ENCODE measurements at regions not wholly inside any gene's neighbourhood (a gene's known extent, or its start where the extent isn't known, plus 50 kb on each side); places are given as distances from the start of the nearest gene placed in this dataset.

- TF ChIP-seq TAF1 (IDR thresholded peaks at IDR 0.05; ENCODE audit: borderline replicate concordance, insufficient read depth, low read length) (no peak), POLR2AphosphoS5 (IDR thresholded peaks at IDR 0.05; ENCODE audit: low read depth, low read length) (no peak), SIN3A (IDR thresholded peaks at IDR 0.05; ENCODE audit: borderline replicate concordance, insufficient read depth, low read length) (no peak), FOXP2 (optimal IDR thresholded peaks at IDR 0.05; ENCODE audit: borderline replicate concordance, extremely low read depth, extremely low read length, insufficient read depth) (no peak)
- TF ChIP-seq, protein P1, sequence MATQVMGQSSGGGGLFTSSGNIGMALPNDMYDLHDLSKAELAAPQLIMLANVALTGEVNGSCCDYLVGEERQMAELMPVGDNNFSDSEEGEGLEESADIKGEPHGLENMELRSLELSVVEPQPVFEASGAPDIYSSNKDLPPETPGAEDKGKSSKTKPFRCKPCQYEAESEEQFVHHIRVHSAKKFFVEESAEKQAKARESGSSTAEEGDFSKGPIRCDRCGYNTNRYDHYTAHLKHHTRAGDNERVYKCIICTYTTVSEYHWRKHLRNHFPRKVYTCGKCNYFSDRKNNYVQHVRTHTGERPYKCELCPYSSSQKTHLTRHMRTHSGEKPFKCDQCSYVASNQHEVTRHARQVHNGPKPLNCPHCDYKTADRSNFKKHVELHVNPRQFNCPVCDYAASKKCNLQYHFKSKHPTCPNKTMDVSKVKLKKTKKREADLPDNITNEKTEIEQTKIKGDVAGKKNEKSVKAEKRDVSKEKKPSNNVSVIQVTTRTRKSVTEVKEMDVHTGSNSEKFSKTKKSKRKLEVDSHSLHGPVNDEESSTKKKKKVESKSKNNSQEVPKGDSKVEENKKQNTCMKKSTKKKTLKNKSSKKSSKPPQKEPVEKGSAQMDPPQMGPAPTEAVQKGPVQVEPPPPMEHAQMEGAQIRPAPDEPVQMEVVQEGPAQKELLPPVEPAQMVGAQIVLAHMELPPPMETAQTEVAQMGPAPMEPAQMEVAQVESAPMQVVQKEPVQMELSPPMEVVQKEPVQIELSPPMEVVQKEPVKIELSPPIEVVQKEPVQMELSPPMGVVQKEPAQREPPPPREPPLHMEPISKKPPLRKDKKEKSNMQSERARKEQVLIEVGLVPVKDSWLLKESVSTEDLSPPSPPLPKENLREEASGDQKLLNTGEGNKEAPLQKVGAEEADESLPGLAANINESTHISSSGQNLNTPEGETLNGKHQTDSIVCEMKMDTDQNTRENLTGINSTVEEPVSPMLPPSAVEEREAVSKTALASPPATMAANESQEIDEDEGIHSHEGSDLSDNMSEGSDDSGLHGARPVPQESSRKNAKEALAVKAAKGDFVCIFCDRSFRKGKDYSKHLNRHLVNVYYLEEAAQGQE (IDR thresholded peaks at IDR 0.05; ENCODE audit: insufficient read depth in 1 of 2, low read depth in 2 of 2, low read length in 2 of 2), result no peak
Measured at GRCh38 chr14:41461380-41461779, 145.3 kb upstream of the LRFN5 start.

All from PFSK-1 (cell line).